ENCODE measurements at regions not wholly inside any gene's neighbourhood (a gene's known extent, or its start where the extent isn't known, plus 50 kb on each side); places are given as distances from the start of the nearest gene placed in this dataset.

DNA sequence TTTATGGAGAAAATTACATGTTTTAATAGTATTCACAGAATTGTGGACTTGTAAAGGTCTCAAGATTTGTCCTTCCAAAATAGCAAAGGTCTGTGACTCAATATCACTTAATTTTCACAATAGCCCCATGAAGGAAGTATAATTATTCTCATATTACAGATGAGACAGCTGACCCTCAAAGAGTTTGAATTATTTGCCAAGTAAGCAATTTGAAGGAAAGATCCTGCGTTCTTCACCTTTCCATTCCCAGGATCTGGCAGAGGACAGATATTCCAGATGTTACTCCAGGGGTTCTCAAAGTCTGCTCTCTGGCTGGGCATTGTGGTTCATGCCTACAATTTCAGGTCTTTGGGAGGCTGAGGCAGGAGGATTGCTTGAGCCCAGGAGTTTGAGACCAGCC lies 559.4 kb upstream of the AUTS2 start:
- Histone ChIP-seq H3K36me3 (ENCODE audit: control insufficient read depth in 2 of 3, insufficient read depth in 3 of 3, low read length in 3 of 3) (no peaks in the 10 kb centered on the region), H3K4me1 (ENCODE audit: control insufficient read depth in 2 of 3, insufficient read depth in 2 of 3, low read depth in 1 of 3, low read length in 3 of 3) (no peaks in the 10 kb centered on the region), H3K27ac (ENCODE audit: low read depth in 2 of 2, low read length in 2 of 2) (no peak overlapping the region), H3K27me3 (ENCODE audit: control insufficient read depth, insufficient read depth, low read length) (no peaks in the 10 kb centered on the region), H3K9me3 (ENCODE audit: control insufficient read depth in 2 of 3, insufficient read depth in 1 of 3, low read length in 3 of 3) (peaks cover 0 to 3% (median 2%) of the 10 kb centered on the region in 3 donors), H3K9ac (ENCODE audit: low read length in 3 of 3) (no peak overlapping the region), H3K4me3 (ENCODE audit: low read length in 3 of 3) (no peak overlapping the region)
- FAIRE-seq: no peak
- no peak for DNase-seq
- TF ChIP-seq, protein P1, sequence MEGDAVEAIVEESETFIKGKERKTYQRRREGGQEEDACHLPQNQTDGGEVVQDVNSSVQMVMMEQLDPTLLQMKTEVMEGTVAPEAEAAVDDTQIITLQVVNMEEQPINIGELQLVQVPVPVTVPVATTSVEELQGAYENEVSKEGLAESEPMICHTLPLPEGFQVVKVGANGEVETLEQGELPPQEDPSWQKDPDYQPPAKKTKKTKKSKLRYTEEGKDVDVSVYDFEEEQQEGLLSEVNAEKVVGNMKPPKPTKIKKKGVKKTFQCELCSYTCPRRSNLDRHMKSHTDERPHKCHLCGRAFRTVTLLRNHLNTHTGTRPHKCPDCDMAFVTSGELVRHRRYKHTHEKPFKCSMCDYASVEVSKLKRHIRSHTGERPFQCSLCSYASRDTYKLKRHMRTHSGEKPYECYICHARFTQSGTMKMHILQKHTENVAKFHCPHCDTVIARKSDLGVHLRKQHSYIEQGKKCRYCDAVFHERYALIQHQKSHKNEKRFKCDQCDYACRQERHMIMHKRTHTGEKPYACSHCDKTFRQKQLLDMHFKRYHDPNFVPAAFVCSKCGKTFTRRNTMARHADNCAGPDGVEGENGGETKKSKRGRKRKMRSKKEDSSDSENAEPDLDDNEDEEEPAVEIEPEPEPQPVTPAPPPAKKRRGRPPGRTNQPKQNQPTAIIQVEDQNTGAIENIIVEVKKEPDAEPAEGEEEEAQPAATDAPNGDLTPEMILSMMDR (IDR thresholded peaks at IDR 0.05; ENCODE audit: borderline replicate concordance, extremely low read depth, insufficient read depth): no peak
- intact Hi-C loops (cut with DNase I): no loop called here

DNA sequence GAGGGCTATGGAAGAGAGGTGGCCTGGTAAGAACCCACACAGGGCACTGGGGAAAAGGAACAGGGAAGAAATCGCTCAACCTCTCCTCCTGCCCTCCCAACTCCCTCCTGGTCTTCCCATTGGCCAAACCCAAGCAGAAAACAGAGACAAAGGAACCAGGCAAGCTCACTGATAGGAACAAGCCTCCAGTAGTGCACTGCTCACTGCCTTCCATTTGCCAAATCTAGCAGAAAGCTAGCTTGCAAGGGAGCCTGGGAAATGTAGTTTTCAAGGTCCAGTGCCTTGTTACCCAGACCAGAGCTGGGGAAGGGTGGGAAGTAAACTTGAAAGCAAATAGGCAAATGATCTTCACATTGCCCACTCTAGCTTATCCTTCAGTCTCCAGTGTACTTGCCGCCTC lies 556.1 kb upstream of the AUTS2 start:
- Histone ChIP-seq H3K36me3 (ENCODE audit: control insufficient read depth in 2 of 3, insufficient read depth in 3 of 3, low read length in 3 of 3) (no peaks in the 10 kb centered on the region), H3K4me3 (ENCODE audit: low read length in 3 of 3) (no peak overlapping the region), H3K4me1 (ENCODE audit: control insufficient read depth in 2 of 3, insufficient read depth in 2 of 3, low read depth in 1 of 3, low read length in 3 of 3) (no peaks in the 10 kb centered on the region), H3K27me3 (ENCODE audit: control insufficient read depth, insufficient read depth, low read length) (no peaks in the 10 kb centered on the region), H3K27ac (ENCODE audit: low read depth in 2 of 2, low read length in 2 of 2) (no peak overlapping the region), H3K9me3 (ENCODE audit: control insufficient read depth in 2 of 3, insufficient read depth in 1 of 3, low read length in 3 of 3) (peaks cover 0 to 7% (median 3%) of the 10 kb centered on the region in 3 donors), H3K9ac (ENCODE audit: low read length in 3 of 3) (no peak overlapping the region)
- FAIRE-seq (no peak), DNase-seq (no peak)
- TF ChIP-seq, protein P1 (IDR thresholded peaks at IDR 0.05; ENCODE audit: borderline replicate concordance, extremely low read depth, insufficient read depth): no peak
- intact Hi-C loops (cut with DNase I): no loop called here

DNA sequence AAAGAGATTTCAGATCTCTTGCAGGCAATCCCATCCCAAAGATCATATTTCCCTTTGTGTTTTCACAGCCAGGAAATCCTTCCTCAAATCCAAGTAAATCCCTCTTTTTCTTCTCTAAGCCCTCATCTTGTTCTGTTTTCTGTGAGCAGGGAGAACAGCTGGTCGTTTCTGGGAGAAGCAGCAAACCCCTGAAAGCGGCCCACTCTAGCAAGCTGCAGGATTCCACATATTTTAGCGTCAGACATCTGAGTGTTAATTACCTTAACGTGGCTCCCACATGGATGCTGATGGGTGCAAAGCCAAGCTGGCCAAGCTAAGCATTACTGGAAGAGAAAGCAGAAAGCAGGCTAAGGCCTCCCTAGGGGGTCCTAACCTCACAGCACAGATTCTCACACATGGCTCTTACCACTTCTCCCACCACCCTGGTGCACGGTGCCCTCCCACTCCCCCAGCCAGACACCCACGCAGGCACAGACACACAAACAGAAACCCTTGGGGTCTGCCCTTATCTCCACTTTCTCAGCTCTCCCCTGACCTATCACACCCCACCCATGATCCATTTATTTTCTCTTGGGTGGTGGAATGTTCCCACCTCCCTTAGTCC lies 551.0 kb upstream of the AUTS2 start:
- Histone ChIP-seq H3K9ac (ENCODE audit: low read length in 3 of 3) (no peak overlapping the region), H3K4me1 (ENCODE audit: control insufficient read depth in 2 of 3, insufficient read depth in 2 of 3, low read depth in 1 of 3, low read length in 3 of 3) (no peaks in the 10 kb centered on the region), H3K9me3 (ENCODE audit: control insufficient read depth in 2 of 3, insufficient read depth in 1 of 3, low read length in 3 of 3) (peaks cover 0 to 7% (median 3%) of the 10 kb centered on the region in 3 donors), H3K36me3 (ENCODE audit: control insufficient read depth in 2 of 3, insufficient read depth in 3 of 3, low read length in 3 of 3) (no peaks in the 10 kb centered on the region), H3K27ac (ENCODE audit: low read depth in 2 of 2, low read length in 2 of 2) (no peak overlapping the region), H3K4me3 (ENCODE audit: low read length in 3 of 3) (no peak overlapping the region), H3K27me3 (ENCODE audit: control insufficient read depth, insufficient read depth, low read length) (no peaks in the 10 kb centered on the region)
- intact Hi-C loops (cut with DNase I): no loop called here
- peak in 3 of 5 donors; percentile 14 to 18 (median 17) for DNase-seq
- TF ChIP-seq, protein P1 (IDR thresholded peaks at IDR 0.05; ENCODE audit: borderline replicate concordance, extremely low read depth, insufficient read depth): no peak
- FAIRE-seq: no peak

DNA sequence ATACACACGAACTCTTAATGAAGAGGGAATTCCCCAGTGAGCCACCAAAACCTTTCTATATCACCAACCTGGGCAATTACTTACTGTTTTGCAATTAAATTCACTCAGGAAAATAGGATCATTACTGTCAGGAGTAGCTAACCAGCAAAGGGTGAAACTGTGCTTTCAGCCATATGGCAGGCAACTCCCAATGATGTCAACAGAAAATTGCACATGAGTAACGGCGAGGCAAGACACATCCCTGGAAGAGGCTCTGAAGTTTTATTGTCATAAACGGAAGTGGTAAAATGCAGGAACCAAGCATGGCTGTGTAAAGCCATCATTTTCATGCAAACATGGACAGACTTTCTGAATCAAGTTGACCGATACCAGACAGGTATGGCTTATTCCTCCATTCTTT lies 548.9 kb upstream of the AUTS2 start:
- H3K27ac ChIP-seq (ENCODE audit: low read depth in 2 of 2, low read length in 2 of 2): no peak overlapping the region
- no peak for FAIRE-seq
- H3K9me3 ChIP-seq (ENCODE audit: control insufficient read depth in 2 of 3, insufficient read depth in 1 of 3, low read length in 3 of 3): peaks cover 0 to 5% (median 0%) of the 10 kb centered on the region in 3 donors
- H3K4me1 ChIP-seq (ENCODE audit: control insufficient read depth in 2 of 3, insufficient read depth in 2 of 3, low read depth in 1 of 3, low read length in 3 of 3): no peaks in the 10 kb centered on the region
- no peak for DNase-seq
- no peaks in the 10 kb centered on the region for H3K27me3 ChIP-seq (ENCODE audit: control insufficient read depth, insufficient read depth, low read length)
- H3K36me3 ChIP-seq (ENCODE audit: control insufficient read depth in 2 of 3, insufficient read depth in 3 of 3, low read length in 3 of 3): no peaks in the 10 kb centered on the region
- no peak overlapping the region for H3K9ac ChIP-seq (ENCODE audit: low read length in 3 of 3)
- intact Hi-C loops (cut with DNase I): no loop called here
- TF ChIP-seq, protein P1 (IDR thresholded peaks at IDR 0.05; ENCODE audit: borderline replicate concordance, extremely low read depth, insufficient read depth): no peak
- no peak overlapping the region for H3K4me3 ChIP-seq (ENCODE audit: low read length in 3 of 3)

Measured in kidney (tissue), 13 donors.